Osteocyte (in vitro differentiated cells): ENCODE measurements at regions not wholly inside any gene's neighbourhood (a gene's known extent, or its start where the extent isn't known, plus 50 kb on each side); places are given as distances from the start of the nearest gene placed in this dataset.

ENCODE experiments used
- DNase-seq: peaks from one replicate; pipeline ENCODE4 v3.0.0; 2021; ENCODE audit warnings: mixed read lengths; ENCODE audit not compliant: unreplicated experiment; ENCODE audit errors: extremely low spot score
- H3K27ac Mint-ChIP-seq: one replicate; pipeline ENCODE4 v1.8.0; 2021; ENCODE audit warnings: mild to moderate bottlenecking, mixed read lengths; ENCODE audit not compliant: unreplicated experiment
- H3K27me3 Mint-ChIP-seq: one replicate; pipeline ENCODE4 v1.8.0; 2021; ENCODE audit warnings: mixed read lengths; ENCODE audit not compliant: unreplicated experiment
- H3K36me3 Mint-ChIP-seq: one replicate; pipeline ENCODE4 v1.8.0; 2021; ENCODE audit warnings: mixed read lengths; ENCODE audit not compliant: unreplicated experiment
- H3K4me1 Mint-ChIP-seq: one replicate; pipeline ENCODE4 v1.8.0; 2021; ENCODE audit warnings: mixed read lengths; ENCODE audit not compliant: unreplicated experiment
- H3K4me3 Mint-ChIP-seq: one replicate; pipeline ENCODE4 v1.8.0; 2021; ENCODE audit warnings: mild to moderate bottlenecking, moderate library complexity, mixed read lengths; ENCODE audit not compliant: unreplicated experiment
- H3K9me3 Mint-ChIP-seq: one replicate; pipeline ENCODE4 v1.8.0; 2021; ENCODE audit warnings: mixed read lengths; ENCODE audit not compliant: unreplicated experiment
- TF ChIP-seq, protein P1 (sequence below): fragments of 200-600 bp; sonication (generic); IDR thresholded peaks from 2 replicates; pipeline ENCODE4 v1.5.0; 2021; ENCODE audit warnings: antibody characterized with exemption, mild to moderate bottlenecking, moderate library complexity

- TF ChIP-seq, protein P1, sequence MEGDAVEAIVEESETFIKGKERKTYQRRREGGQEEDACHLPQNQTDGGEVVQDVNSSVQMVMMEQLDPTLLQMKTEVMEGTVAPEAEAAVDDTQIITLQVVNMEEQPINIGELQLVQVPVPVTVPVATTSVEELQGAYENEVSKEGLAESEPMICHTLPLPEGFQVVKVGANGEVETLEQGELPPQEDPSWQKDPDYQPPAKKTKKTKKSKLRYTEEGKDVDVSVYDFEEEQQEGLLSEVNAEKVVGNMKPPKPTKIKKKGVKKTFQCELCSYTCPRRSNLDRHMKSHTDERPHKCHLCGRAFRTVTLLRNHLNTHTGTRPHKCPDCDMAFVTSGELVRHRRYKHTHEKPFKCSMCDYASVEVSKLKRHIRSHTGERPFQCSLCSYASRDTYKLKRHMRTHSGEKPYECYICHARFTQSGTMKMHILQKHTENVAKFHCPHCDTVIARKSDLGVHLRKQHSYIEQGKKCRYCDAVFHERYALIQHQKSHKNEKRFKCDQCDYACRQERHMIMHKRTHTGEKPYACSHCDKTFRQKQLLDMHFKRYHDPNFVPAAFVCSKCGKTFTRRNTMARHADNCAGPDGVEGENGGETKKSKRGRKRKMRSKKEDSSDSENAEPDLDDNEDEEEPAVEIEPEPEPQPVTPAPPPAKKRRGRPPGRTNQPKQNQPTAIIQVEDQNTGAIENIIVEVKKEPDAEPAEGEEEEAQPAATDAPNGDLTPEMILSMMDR, result no peak
- no peak for DNase-seq
- Mint-ChIP-seq H3K9me3 (no peaks in the 10 kb centered on the region), H3K27me3 (peaks cover 15% of the 10 kb centered on the region), H3K36me3 (no peaks in the 10 kb centered on the region), H3K27ac (no peak overlapping the region), H3K4me3 (no peak overlapping the region), H3K4me1 (no peaks in the 10 kb centered on the region)
These were observed 93.6 kb downstream of the TASL start for GRCh38 chrX:30483996-30484395.

DNA sequence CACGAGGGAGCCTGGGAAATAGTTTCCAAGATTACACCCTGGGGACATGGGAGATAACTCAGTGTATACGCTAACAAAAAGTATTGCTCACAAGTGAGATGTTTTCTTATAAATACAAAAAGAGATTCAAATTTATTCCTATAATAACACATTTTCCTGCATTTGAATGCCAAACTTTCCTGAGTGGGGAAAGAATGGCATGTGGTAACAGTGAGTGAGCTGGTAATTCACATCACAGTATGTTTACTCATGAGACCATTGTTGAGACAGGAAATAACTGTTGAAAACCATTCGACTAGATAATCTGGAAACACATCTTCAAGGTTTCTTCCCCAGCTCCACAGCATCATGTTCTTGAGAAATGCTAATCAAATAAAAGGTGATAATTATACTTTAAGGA lies 109.1 kb downstream of the TASL start:
- no peak overlapping the region for H3K27ac Mint-ChIP-seq
- peaks cover 2% of the 10 kb centered on the region for H3K4me1 Mint-ChIP-seq
- TF ChIP-seq, protein P1, result no peak
- H3K9me3 Mint-ChIP-seq, result no peaks in the 10 kb centered on the region
- DNase-seq, result no peak
- no peaks in the 10 kb centered on the region for H3K36me3 Mint-ChIP-seq
- no peak overlapping the region for H3K4me3 Mint-ChIP-seq
- H3K27me3 Mint-ChIP-seq, result peaks cover 8% of the 10 kb centered on the region
